ENCODE measurements at regions not wholly inside any gene's neighbourhood (a gene's known extent, or its start where the extent isn't known, plus 50 kb on each side); places are given as distances from the start of the nearest gene placed in this dataset.

DNA sequence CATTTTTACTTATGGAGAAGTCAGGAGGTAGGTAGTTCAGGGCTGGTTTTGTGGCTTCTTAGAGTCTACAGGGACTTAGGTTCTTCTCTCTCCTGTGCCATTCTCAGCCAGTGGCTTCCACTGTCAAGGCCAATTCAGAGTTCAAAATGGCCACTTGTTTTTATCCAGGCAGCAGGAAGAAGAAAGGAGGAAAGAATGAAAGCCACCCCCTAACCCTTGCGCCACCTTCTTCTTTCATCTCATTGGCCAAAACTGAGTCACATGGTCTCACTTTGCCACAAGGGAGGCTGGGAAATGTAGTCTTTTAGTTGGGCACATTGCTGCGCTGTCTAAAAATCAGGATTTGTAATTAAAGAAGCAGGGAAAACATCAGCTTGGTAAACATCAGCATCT lies 60.8 kb upstream of the MED9 start:
- Histone ChIP-seq H3K27ac (ENCODE audit: insufficient read depth, low read length) (peak overlapping the region; percentile 31), H3K79me2 (ENCODE audit: control insufficient read depth, insufficient read depth, low read length) (no peaks in the 10 kb centered on the region), H3K4me1 (ENCODE audit: control insufficient read depth, extremely low read depth, insufficient read depth, low read length) (peaks cover 12% of the 10 kb centered on the region), H3K27me3 (ENCODE audit: control insufficient read depth, insufficient read depth, low read length) (no peaks in the 10 kb centered on the region), H3K9me3 (ENCODE audit: control insufficient read depth, insufficient read depth, low read depth, low read length) (no peaks in the 10 kb centered on the region), H3K4me3 (replicated peaks in 1 of 4; ENCODE audit: control extremely low read depth in 1 of 4, insufficient read depth in 1 of 4, low read depth in 3 of 4, low read length in 4 of 4) (no peak overlapping the region), H2AFZ (ENCODE audit: low read length) (peak overlapping the region; percentile 27), H4K20me1 (ENCODE audit: control insufficient read depth, extremely low read depth, insufficient read depth, low read length) (no peaks in the 10 kb centered on the region), H3K9ac (ENCODE audit: insufficient read depth, low read length) (no peak overlapping the region), H3K4me2 (ENCODE audit: extremely low read depth, insufficient read depth, low read length) (no peak overlapping the region), H3K36me3 (ENCODE audit: control insufficient read depth, insufficient read depth, low read length) (no peaks in the 10 kb centered on the region)
- peak; percentile 68 to 86 for DNase-seq (ENCODE audit: low read depth in 2 of 2)
- TF ChIP-seq, protein P1, sequence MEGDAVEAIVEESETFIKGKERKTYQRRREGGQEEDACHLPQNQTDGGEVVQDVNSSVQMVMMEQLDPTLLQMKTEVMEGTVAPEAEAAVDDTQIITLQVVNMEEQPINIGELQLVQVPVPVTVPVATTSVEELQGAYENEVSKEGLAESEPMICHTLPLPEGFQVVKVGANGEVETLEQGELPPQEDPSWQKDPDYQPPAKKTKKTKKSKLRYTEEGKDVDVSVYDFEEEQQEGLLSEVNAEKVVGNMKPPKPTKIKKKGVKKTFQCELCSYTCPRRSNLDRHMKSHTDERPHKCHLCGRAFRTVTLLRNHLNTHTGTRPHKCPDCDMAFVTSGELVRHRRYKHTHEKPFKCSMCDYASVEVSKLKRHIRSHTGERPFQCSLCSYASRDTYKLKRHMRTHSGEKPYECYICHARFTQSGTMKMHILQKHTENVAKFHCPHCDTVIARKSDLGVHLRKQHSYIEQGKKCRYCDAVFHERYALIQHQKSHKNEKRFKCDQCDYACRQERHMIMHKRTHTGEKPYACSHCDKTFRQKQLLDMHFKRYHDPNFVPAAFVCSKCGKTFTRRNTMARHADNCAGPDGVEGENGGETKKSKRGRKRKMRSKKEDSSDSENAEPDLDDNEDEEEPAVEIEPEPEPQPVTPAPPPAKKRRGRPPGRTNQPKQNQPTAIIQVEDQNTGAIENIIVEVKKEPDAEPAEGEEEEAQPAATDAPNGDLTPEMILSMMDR (conservative IDR thresholded peaks at IDR 0.05 in 1 of 2, IDR thresholded peaks at IDR 0.05 in 1 of 2; ENCODE audit: low read depth in 1 of 2, low read length in 2 of 2): no peak
- no peak for TF ChIP-seq EZH2 (IDR thresholded peaks at IDR 0.05; ENCODE audit: low read length, missing control alignments)

DNA sequence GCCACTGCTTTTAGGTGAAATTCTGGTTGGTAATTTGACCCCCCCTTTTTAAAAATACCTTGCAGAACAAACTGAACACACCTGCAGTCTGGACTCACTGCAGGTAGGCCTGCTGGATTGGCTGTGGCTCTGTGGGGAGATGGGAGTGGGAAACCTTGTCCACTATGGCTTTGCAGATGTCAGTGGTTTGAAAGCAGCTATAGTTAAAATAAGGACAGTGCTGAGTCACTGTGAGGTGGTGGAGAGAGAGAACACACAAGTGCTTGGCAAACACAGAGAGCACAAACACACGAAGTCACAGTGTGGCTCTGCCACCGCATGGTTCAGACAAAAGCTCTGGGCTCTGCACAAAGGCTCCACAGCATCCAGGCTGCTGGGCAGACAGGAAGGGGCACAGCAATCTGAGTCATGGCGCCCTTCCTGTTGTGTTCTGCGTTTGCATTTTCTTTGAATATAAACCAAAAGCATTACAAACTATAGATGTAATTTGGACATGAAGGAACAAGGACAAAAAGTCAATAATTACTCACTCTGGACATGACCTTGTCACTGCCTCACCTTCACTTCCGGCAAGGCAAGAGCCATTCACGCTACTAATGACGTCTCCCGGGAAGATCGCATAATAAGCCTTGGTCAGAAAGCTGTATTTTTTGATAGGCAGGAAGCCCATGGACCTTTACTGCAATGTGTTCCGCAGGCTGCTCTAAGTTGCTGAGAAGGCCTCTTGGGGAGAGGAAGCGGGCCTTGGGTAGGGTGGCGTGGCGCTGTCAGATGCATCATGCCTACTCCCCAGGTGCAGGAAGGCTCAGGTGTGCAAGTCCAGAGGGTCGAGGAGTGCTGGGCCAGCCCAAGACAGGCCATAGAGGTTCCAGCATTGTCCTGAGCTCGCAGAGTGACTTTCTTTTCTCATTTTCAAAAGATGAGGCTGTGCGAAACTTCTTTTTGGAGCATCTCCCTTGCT lies 60.1 kb upstream of the MED9 start:
- Histone ChIP-seq H4K20me1 (ENCODE audit: control insufficient read depth, extremely low read depth, insufficient read depth, low read length) (no peaks in the 10 kb centered on the region), H3K27me3 (ENCODE audit: control insufficient read depth, insufficient read depth, low read length) (no peaks in the 10 kb centered on the region), H2AFZ (ENCODE audit: low read length) (peak overlapping the region; percentile 4), H3K4me1 (ENCODE audit: control insufficient read depth, extremely low read depth, insufficient read depth, low read length) (peaks cover 12% of the 10 kb centered on the region), H3K27ac (ENCODE audit: insufficient read depth, low read length) (peak overlapping the region; percentile 31), H3K4me3 (replicated peaks in 1 of 4; ENCODE audit: control extremely low read depth in 1 of 4, insufficient read depth in 1 of 4, low read depth in 3 of 4, low read length in 4 of 4) (no peak overlapping the region), H3K9ac (ENCODE audit: insufficient read depth, low read length) (no peak overlapping the region), H3K79me2 (ENCODE audit: control insufficient read depth, insufficient read depth, low read length) (no peaks in the 10 kb centered on the region), H3K36me3 (ENCODE audit: control insufficient read depth, insufficient read depth, low read length) (no peaks in the 10 kb centered on the region), H3K9me3 (ENCODE audit: control insufficient read depth, insufficient read depth, low read depth, low read length) (no peaks in the 10 kb centered on the region), H3K4me2 (ENCODE audit: extremely low read depth, insufficient read depth, low read length) (no peak overlapping the region)
- TF ChIP-seq EZH2 (IDR thresholded peaks at IDR 0.05; ENCODE audit: low read length, missing control alignments): no peak
- TF ChIP-seq, protein P1 (conservative IDR thresholded peaks at IDR 0.05 in 1 of 2, IDR thresholded peaks at IDR 0.05 in 1 of 2; ENCODE audit: low read depth in 1 of 2, low read length in 2 of 2): no peak
- DNase-seq (ENCODE audit: low read depth in 2 of 2): peak; percentile 68 to 83

- TF ChIP-seq EZH2 (IDR thresholded peaks at IDR 0.05; ENCODE audit: low read length, missing control alignments): no peak
- TF ChIP-seq, protein P1 (conservative IDR thresholded peaks at IDR 0.05 in 1 of 2, IDR thresholded peaks at IDR 0.05 in 1 of 2; ENCODE audit: low read depth in 1 of 2, low read length in 2 of 2): no peak
- Histone ChIP-seq H3K27ac (ENCODE audit: insufficient read depth, low read length) (no peak overlapping the region), H2AFZ (ENCODE audit: low read length) (no peak overlapping the region), H4K20me1 (ENCODE audit: control insufficient read depth, extremely low read depth, insufficient read depth, low read length) (no peaks in the 10 kb centered on the region), H3K36me3 (ENCODE audit: control insufficient read depth, insufficient read depth, low read length) (no peaks in the 10 kb centered on the region), H3K9ac (ENCODE audit: insufficient read depth, low read length) (no peak overlapping the region), H3K4me1 (ENCODE audit: control insufficient read depth, extremely low read depth, insufficient read depth, low read length) (peaks cover 12% of the 10 kb centered on the region), H3K9me3 (ENCODE audit: control insufficient read depth, insufficient read depth, low read depth, low read length) (no peaks in the 10 kb centered on the region), H3K4me3 (replicated peaks in 1 of 4; ENCODE audit: control extremely low read depth in 1 of 4, insufficient read depth in 1 of 4, low read depth in 3 of 4, low read length in 4 of 4) (no peak overlapping the region), H3K4me2 (ENCODE audit: extremely low read depth, insufficient read depth, low read length) (no peak overlapping the region), H3K27me3 (ENCODE audit: control insufficient read depth, insufficient read depth, low read length) (no peaks in the 10 kb centered on the region), H3K79me2 (ENCODE audit: control insufficient read depth, insufficient read depth, low read length) (no peaks in the 10 kb centered on the region)
- DNase-seq (ENCODE audit: low read depth in 2 of 2): no peak
Measured at GRCh38 chr17:17417718-17418181, 59.0 kb upstream of the MED9 start.

Measured in fibroblast of lung (primary cell).